Body of pancreas (tissue), 4 donors: ENCODE measurements at regions not wholly inside any gene's neighbourhood (a gene's known extent, or its start where the extent isn't known, plus 50 kb on each side); places are given as distances from the start of the nearest gene placed in this dataset.
"Not testable (repeated sequence)": the region's sequence is repeated elsewhere in the genome, so short reads cannot be mapped to it uniquely, and the experiment has no call there.

ENCODE experiments used
- CTCF ChIP-seq, 7 experiments: fragments of 450-650 bp in 4 of 7; fragments of 200-600 bp in 3 of 7; sonication (generic) in 3 of 7; IDR thresholded peaks; one replicate each; pipeline ENCODE4 v1.5.1; 2016 to 2019; ENCODE audit warnings: antibody characterized with exemption in 7 of 7
- POLR2A ChIP-seq, 3 donors: fragments of 450-650 bp; IDR thresholded peaks; one replicate each; pipeline ENCODE4 v1.6.1; 2016; ENCODE audit warnings: antibody characterized with exemption in 3 of 3, mild to moderate bottlenecking in 2 of 3

GRCh38 chr12:74174961-74175360, 362.7 kb upstream of the ATXN7L3B start:
- TF ChIP-seq CTCF, POLR2A (IDR thresholded peaks at IDR 0.05): not testable (repeated sequence)
